MM.1S (cell line): ENCODE measurements at regions not wholly inside any gene's neighbourhood (a gene's known extent, or its start where the extent isn't known, plus 50 kb on each side); places are given as distances from the start of the nearest gene placed in this dataset.

Experiments
- EZH2 ChIP-seq: fragments of 300-600 bp; sonication (generic); optimal IDR thresholded peaks from 2 replicates; pipeline ENCODE3; 2017; ENCODE audit warnings: low read depth, mild to moderate bottlenecking, antibody characterized with exemption, low read length, mixed read lengths
- EZH2phosphoT487 ChIP-seq: fragments of 300-600 bp; sonication (generic); IDR thresholded peaks from 2 replicates; pipeline ENCODE4 v1.6.1; 2018; ENCODE audit warnings: antibody characterized with exemption, low read length
- TF ChIP-seq, protein P1 (sequence below): fragments of 300-600 bp; sonication (generic); IDR thresholded peaks from 2 replicates; pipeline ENCODE4 v1.5.1; 2016; ENCODE audit warnings: antibody characterized with exemption, low read length, mixed read lengths

GRCh38 chr6:99152347-99152643, 197.2 kb downstream of the FAXC start:
- TF ChIP-seq, protein P1, sequence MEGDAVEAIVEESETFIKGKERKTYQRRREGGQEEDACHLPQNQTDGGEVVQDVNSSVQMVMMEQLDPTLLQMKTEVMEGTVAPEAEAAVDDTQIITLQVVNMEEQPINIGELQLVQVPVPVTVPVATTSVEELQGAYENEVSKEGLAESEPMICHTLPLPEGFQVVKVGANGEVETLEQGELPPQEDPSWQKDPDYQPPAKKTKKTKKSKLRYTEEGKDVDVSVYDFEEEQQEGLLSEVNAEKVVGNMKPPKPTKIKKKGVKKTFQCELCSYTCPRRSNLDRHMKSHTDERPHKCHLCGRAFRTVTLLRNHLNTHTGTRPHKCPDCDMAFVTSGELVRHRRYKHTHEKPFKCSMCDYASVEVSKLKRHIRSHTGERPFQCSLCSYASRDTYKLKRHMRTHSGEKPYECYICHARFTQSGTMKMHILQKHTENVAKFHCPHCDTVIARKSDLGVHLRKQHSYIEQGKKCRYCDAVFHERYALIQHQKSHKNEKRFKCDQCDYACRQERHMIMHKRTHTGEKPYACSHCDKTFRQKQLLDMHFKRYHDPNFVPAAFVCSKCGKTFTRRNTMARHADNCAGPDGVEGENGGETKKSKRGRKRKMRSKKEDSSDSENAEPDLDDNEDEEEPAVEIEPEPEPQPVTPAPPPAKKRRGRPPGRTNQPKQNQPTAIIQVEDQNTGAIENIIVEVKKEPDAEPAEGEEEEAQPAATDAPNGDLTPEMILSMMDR, result no peak
- TF ChIP-seq EZH2 (no peak), EZH2phosphoT487 (no peak)
